Neural cell (in vitro differentiated cells): ENCODE measurements at regions not wholly inside any gene's neighbourhood (a gene's known extent, or its start where the extent isn't known, plus 50 kb on each side); places are given as distances from the start of the nearest gene placed in this dataset.

Experiments
- EP300 ChIP-seq: fragments of 450-650 bp; conservative IDR thresholded peaks from 2 replicates; pipeline ENCODE4 v1.6.1; 2014; ENCODE audit warnings: antibody characterized with exemption, mild to moderate bottlenecking, moderate library complexity; ENCODE audit not compliant: poor library complexity, severe bottlenecking
- EZH2 ChIP-seq: fragments of 200-600, 300-800 bp; shearing (Covaris generic), sonication (generic); IDR thresholded peaks from 2 replicates; pipeline ENCODE4 v1.6.1; 2014; ENCODE audit warnings: antibody characterized with exemption, low read length, borderline replicate concordance, mild to moderate bottlenecking; ENCODE audit not compliant: insufficient read depth, poor library complexity, severe bottlenecking
- MXI1 ChIP-seq: fragments of 450-650 bp; conservative IDR thresholded peaks from 2 replicates; pipeline ENCODE4 v1.6.1; 2014; ENCODE audit warnings: antibody characterized with exemption, mild to moderate bottlenecking; ENCODE audit not compliant: poor library complexity, severe bottlenecking
- POLR2AphosphoS5 ChIP-seq: IDR thresholded peaks from 2 replicates; pipeline ENCODE4 v1.6.1; 2012
- RAD21 ChIP-seq: fragments of 450-650 bp; conservative IDR thresholded peaks from 2 replicates; pipeline ENCODE4 v1.6.1; 2014; ENCODE audit warnings: antibody characterized with exemption, mild to moderate bottlenecking, moderate library complexity
- SMC3 ChIP-seq: fragments of 450-650 bp; conservative IDR thresholded peaks from 2 replicates; pipeline ENCODE4 v1.6.1; 2014; ENCODE audit warnings: antibody characterized with exemption, mild to moderate bottlenecking, moderate library complexity; ENCODE audit not compliant: poor library complexity
- TAF1 ChIP-seq: IDR thresholded peaks from 2 replicates; pipeline ENCODE4 v1.6.1; 2012; ENCODE audit warnings: low read depth
- TF ChIP-seq, protein P1 (sequence below): IDR thresholded peaks from 2 replicates; pipeline ENCODE4 v1.6.1; 2012; ENCODE audit warnings: borderline replicate concordance
- TF ChIP-seq, protein P2 (sequence below): fragments of 450-650 bp; IDR thresholded peaks from 2 replicates; pipeline ENCODE4 v1.5.1; 2014; ENCODE audit warnings: antibody characterized with exemption, mild to moderate bottlenecking, moderate library complexity; ENCODE audit not compliant: poor library complexity, severe bottlenecking

DNA sequence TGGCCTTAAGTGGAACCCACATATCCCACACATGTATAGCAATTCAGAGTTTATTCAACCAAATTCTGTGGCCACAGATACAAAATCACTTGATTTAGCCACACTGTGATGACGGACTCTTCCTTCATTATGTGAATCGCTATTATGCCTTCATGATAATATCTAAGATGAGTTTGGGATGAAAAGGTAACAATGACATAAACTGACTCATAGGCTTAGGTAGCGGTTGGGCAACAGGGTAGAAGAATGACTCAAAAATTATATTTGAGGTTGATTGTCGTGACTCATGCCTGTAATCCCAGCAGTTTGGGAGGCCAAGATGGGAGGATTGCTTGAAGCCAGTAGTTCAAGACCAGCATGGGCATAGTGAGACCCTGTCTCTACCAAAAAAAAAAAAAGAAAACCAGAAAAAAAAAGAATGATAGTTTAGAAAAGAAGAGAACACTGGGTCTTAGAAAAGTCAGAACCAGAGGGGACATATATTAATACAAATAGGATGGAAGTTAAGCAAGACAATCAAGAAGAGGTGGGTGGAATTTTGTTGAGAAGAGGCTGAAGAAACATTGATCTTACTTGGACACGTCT is 70.4 kb upstream of the USP9X start:
- TF ChIP-seq, protein P1, sequence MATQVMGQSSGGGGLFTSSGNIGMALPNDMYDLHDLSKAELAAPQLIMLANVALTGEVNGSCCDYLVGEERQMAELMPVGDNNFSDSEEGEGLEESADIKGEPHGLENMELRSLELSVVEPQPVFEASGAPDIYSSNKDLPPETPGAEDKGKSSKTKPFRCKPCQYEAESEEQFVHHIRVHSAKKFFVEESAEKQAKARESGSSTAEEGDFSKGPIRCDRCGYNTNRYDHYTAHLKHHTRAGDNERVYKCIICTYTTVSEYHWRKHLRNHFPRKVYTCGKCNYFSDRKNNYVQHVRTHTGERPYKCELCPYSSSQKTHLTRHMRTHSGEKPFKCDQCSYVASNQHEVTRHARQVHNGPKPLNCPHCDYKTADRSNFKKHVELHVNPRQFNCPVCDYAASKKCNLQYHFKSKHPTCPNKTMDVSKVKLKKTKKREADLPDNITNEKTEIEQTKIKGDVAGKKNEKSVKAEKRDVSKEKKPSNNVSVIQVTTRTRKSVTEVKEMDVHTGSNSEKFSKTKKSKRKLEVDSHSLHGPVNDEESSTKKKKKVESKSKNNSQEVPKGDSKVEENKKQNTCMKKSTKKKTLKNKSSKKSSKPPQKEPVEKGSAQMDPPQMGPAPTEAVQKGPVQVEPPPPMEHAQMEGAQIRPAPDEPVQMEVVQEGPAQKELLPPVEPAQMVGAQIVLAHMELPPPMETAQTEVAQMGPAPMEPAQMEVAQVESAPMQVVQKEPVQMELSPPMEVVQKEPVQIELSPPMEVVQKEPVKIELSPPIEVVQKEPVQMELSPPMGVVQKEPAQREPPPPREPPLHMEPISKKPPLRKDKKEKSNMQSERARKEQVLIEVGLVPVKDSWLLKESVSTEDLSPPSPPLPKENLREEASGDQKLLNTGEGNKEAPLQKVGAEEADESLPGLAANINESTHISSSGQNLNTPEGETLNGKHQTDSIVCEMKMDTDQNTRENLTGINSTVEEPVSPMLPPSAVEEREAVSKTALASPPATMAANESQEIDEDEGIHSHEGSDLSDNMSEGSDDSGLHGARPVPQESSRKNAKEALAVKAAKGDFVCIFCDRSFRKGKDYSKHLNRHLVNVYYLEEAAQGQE: no peak
- TF ChIP-seq, protein P2, sequence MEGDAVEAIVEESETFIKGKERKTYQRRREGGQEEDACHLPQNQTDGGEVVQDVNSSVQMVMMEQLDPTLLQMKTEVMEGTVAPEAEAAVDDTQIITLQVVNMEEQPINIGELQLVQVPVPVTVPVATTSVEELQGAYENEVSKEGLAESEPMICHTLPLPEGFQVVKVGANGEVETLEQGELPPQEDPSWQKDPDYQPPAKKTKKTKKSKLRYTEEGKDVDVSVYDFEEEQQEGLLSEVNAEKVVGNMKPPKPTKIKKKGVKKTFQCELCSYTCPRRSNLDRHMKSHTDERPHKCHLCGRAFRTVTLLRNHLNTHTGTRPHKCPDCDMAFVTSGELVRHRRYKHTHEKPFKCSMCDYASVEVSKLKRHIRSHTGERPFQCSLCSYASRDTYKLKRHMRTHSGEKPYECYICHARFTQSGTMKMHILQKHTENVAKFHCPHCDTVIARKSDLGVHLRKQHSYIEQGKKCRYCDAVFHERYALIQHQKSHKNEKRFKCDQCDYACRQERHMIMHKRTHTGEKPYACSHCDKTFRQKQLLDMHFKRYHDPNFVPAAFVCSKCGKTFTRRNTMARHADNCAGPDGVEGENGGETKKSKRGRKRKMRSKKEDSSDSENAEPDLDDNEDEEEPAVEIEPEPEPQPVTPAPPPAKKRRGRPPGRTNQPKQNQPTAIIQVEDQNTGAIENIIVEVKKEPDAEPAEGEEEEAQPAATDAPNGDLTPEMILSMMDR: no peak
- TF ChIP-seq POLR2AphosphoS5 (no peak), EZH2 (no peak), TAF1 (no peak), EP300 (no peak), RAD21 (no peak), MXI1 (no peak), SMC3 (no peak)
